ENCODE measurements at regions not wholly inside any gene's neighbourhood (a gene's known extent, or its start where the extent isn't known, plus 50 kb on each side); places are given as distances from the start of the nearest gene placed in this dataset.

DNA sequence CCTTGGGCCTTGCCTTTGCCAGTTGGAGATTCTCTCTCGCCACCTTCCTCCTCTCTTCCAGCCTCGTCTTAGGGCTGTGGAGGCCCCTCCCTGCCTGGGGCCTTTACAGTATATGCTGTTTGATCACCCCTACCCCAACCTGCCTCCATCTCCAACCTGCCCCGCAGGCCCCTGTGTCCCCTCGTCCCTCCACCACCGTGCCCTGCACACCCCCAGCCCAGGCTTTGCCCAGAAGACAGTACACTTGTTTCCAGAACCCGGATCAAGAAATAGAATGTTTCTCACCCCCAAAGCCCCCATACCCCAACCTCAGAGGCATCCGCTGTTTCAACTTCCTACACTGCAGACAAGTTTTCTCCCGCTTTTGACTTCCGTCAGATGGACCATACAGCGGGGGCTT lies 202.3 kb upstream of the C14orf180 start:
- no peak overlapping the region for H3K27ac ChIP-seq (ENCODE audit: low read length)
- H3K4me1 Mint-ChIP-seq: peaks cover 2 to 8% (median 4%) of the 10 kb centered on the region in 3 donors
- H3K27me3 Mint-ChIP-seq: no peaks in the 10 kb centered on the region
- H3K4me1 ChIP-seq (ENCODE audit: control insufficient read depth in 1 of 2, extremely low read depth in 1 of 2, insufficient read depth in 2 of 2, low read length in 2 of 2): peaks cover 0 to 8% of the 10 kb centered on the region in 2 experiments
- 86% methylated on average over 9 of the region's 10 CpGs for WGBS (ENCODE audit: insufficient coverage)
- H3K27ac Mint-ChIP-seq: no peak overlapping the region
- DNase-seq (no peak), ATAC-seq (replicated peaks in 1 of 4) (no peak)
- peaks cover 0 to 4% of the 10 kb centered on the region in 2 experiments for H3K27me3 ChIP-seq (replicated peaks in 1 of 2; ENCODE audit: control insufficient read depth in 2 of 2, extremely low read depth in 1 of 2, insufficient read depth in 2 of 2, low read length in 1 of 2)
- peaks cover 20% of the 10 kb centered on the region for H3K36me3 Mint-ChIP-seq
- ChIA-PET POLR2A (no interaction called here), CTCF (no interaction called here)
- H3K4me3 Mint-ChIP-seq: no peak overlapping the region
- H3K36me3 ChIP-seq (ENCODE audit: control insufficient read depth in 2 of 2, extremely low read depth in 1 of 2, insufficient read depth in 1 of 2, low read length in 1 of 2): no peaks in the 10 kb centered on the region
- peaks cover 17 to 29% (median 17%) of the 10 kb centered on the region in 3 donors for H3K9me3 Mint-ChIP-seq
- no peak overlapping the region for H3K4me3 ChIP-seq (ENCODE audit: control insufficient read depth in 1 of 2, extremely low read depth in 1 of 2, low read length in 1 of 2)
- no peaks in the 10 kb centered on the region for H3K9me3 ChIP-seq

DNA sequence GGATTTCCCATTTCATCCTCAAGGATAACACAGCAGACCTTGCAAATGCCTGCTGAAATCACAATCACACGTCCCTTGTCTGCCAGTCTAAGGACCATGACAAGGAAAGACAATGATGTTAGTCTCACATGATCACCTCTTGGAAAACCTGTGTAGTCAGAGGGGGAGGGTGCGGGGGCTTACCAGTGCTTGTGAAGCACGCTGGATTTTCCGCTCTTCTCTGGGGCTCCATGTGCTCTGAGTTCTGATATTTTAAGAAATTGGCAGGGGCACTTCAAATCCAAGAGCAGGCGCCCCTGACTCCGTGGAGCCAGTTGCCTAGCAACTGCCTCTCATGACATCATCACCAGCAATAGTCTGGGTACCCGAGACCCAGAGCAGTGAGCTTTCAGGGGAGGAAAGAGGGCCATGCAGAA lies 200.9 kb upstream of the C14orf180 start:
- H3K9me3 ChIP-seq: no peaks in the 10 kb centered on the region
- H3K4me1 Mint-ChIP-seq: peaks cover 0 to 1% (median 0%) of the 10 kb centered on the region in 3 donors
- 20% methylated on average over 1 of the region's 7 CpGs for WGBS (ENCODE audit: insufficient coverage)
- POLR2A ChIA-PET: no interaction called here
- H3K27ac Mint-ChIP-seq: no peak overlapping the region
- ATAC-seq (replicated peaks in 1 of 4): no peak
- H3K4me3 ChIP-seq (ENCODE audit: control insufficient read depth in 1 of 2, extremely low read depth in 1 of 2, low read length in 1 of 2): no peak overlapping the region
- CTCF ChIA-PET: no interaction called here
- peaks cover 20% of the 10 kb centered on the region for H3K36me3 Mint-ChIP-seq
- H3K27me3 ChIP-seq (replicated peaks in 1 of 2; ENCODE audit: control insufficient read depth in 2 of 2, extremely low read depth in 1 of 2, insufficient read depth in 2 of 2, low read length in 1 of 2): no peaks in the 10 kb centered on the region
- no peak for DNase-seq
- H3K4me3 Mint-ChIP-seq: no peak overlapping the region
- no peaks in the 10 kb centered on the region for H3K4me1 ChIP-seq (ENCODE audit: control insufficient read depth in 1 of 2, extremely low read depth in 1 of 2, insufficient read depth in 2 of 2, low read length in 2 of 2)
- no peaks in the 10 kb centered on the region for H3K36me3 ChIP-seq (ENCODE audit: control insufficient read depth in 2 of 2, extremely low read depth in 1 of 2, insufficient read depth in 1 of 2, low read length in 1 of 2)
- H3K9me3 Mint-ChIP-seq: peaks cover 17 to 29% (median 17%) of the 10 kb centered on the region in 3 donors
- H3K27me3 Mint-ChIP-seq: no peaks in the 10 kb centered on the region
- no peak overlapping the region for H3K27ac ChIP-seq (ENCODE audit: low read length)

DNA sequence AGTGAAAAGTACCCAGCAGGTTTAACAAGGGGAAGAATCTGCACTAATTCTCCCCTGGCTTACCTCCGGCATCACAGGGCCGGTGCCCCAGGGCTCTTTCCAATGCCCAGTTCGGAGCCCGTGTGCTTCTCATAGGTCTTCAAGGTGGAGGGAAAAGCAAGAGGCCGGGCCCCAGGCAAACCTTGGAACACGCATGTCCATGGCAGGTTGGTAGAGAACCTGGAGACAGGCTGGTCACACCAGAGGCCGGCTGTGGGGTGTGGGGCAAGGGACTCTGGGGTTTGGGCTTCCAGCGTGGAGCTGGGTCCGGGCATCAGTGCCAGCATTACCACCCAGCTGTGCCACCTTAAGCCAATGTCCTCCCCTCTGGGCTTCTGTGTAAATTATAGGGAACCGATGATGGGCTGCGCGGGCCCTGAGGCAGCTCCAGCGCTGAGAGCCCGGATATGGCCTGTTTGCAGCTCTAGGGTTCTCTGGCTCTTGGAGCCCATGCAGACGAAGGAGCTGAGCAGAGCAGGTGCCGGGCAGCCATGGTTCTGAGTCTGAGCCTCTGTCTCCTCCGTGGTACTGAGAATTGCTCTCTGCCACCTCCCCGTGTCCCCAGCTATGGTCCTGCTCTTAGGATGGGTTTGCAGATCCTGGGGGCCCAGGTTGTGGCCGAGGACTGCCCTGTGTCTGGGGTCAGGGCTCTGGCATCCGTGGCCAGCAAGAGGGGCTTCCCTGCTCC lies 197.0 kb upstream of the C14orf180 start:
- Mint-ChIP-seq H3K27me3 (no peaks in the 10 kb centered on the region), H3K4me1 (peaks cover 3 to 13% (median 11%) of the 10 kb centered on the region in 3 donors), H3K27ac (no peak overlapping the region), H3K9me3 (peaks cover 17 to 29% (median 17%) of the 10 kb centered on the region in 3 donors), H3K36me3 (peaks cover 20% of the 10 kb centered on the region), H3K4me3 (no peak overlapping the region)
- H3K27ac ChIP-seq (ENCODE audit: low read length): no peak overlapping the region
- H3K4me3 ChIP-seq (ENCODE audit: control insufficient read depth in 1 of 2, extremely low read depth in 1 of 2, low read length in 1 of 2): no peak overlapping the region
- no peaks in the 10 kb centered on the region for H3K9me3 ChIP-seq
- ATAC-seq (replicated peaks in 1 of 4) (no peak), DNase-seq (no peak)
- peaks cover 0 to 2% of the 10 kb centered on the region in 2 experiments for H3K4me1 ChIP-seq (ENCODE audit: control insufficient read depth in 1 of 2, extremely low read depth in 1 of 2, insufficient read depth in 2 of 2, low read length in 2 of 2)
- ChIA-PET CTCF (no interaction called here), POLR2A (no interaction called here)
- no peaks in the 10 kb centered on the region for H3K27me3 ChIP-seq (replicated peaks in 1 of 2; ENCODE audit: control insufficient read depth in 2 of 2, extremely low read depth in 1 of 2, insufficient read depth in 2 of 2, low read length in 1 of 2)
- H3K36me3 ChIP-seq (ENCODE audit: control insufficient read depth in 2 of 2, extremely low read depth in 1 of 2, insufficient read depth in 1 of 2, low read length in 1 of 2): no peaks in the 10 kb centered on the region
- 96% methylated on average over 12 of the region's 20 CpGs for WGBS (ENCODE audit: insufficient coverage)

DNA sequence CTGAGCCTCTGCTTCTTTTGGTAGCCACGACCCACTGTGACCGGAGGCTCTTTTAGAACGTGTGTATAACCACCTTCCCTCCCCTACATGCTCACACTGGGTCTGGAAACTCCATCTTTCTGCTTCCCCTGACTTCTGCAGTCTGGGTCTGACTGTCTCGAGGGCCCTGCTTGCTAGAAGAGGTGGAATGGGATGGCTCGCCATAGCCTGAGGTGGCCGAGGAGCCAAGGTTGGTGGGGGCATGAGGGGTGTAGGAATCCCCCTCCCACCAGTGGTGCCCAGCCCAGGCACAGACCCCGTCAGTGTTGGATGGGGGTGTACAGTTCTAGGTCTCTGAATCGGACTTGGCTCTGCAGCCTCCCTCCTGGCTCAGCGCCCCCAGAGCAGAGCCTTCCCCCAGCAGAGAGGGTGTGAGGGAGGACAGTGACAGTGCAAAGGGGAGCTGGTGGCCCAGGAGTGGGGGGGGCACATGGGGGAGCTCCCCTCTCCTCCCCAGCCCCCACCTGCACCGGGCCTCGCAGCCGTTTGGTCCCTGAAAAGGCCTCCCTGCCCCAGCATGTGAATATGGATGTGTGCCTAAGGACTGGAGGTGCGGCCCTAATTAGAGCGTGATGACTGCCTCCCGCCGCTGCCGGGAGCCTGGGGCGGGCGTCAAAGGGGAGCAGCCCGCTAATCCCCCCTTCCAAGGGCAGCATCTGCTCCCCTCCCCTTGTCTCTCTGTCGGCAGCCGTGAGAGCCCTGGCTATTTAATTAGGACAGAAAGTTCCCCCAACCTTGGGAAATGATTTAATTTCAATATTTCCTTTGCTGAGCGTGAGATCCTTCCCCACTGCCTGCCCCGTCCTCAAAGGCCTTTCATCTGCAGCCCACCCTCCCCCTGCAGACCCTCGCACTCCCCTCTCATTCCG lies 196.2 kb upstream of the C14orf180 start:
- Histone ChIP-seq H3K27ac (ENCODE audit: low read length) (no peak overlapping the region), H3K4me3 (ENCODE audit: control insufficient read depth in 1 of 2, extremely low read depth in 1 of 2, low read length in 1 of 2) (no peak overlapping the region), H3K9me3 (no peaks in the 10 kb centered on the region), H3K4me1 (ENCODE audit: control insufficient read depth in 1 of 2, extremely low read depth in 1 of 2, insufficient read depth in 2 of 2, low read length in 2 of 2) (peaks cover 0 to 6% of the 10 kb centered on the region in 2 experiments), H3K27me3 (replicated peaks in 1 of 2; ENCODE audit: control insufficient read depth in 2 of 2, extremely low read depth in 1 of 2, insufficient read depth in 2 of 2, low read length in 1 of 2) (no peaks in the 10 kb centered on the region), H3K36me3 (ENCODE audit: control insufficient read depth in 2 of 2, extremely low read depth in 1 of 2, insufficient read depth in 1 of 2, low read length in 1 of 2) (no peaks in the 10 kb centered on the region)
- Mint-ChIP-seq H3K36me3 (peaks cover 20% of the 10 kb centered on the region), H3K27me3 (no peaks in the 10 kb centered on the region), H3K27ac (no peak overlapping the region), H3K4me3 (no peak overlapping the region), H3K4me1 (peaks cover 5 to 15% (median 11%) of the 10 kb centered on the region in 3 donors), H3K9me3 (peaks cover 17 to 29% (median 17%) of the 10 kb centered on the region in 3 donors)
- ChIA-PET POLR2A (no interaction called here), CTCF (no interaction called here)
- no peak for DNase-seq
- no peak for ATAC-seq (replicated peaks in 1 of 4)
- 81% methylated on average over 5 of the region's 26 CpGs for WGBS (ENCODE audit: insufficient coverage)

DNA sequence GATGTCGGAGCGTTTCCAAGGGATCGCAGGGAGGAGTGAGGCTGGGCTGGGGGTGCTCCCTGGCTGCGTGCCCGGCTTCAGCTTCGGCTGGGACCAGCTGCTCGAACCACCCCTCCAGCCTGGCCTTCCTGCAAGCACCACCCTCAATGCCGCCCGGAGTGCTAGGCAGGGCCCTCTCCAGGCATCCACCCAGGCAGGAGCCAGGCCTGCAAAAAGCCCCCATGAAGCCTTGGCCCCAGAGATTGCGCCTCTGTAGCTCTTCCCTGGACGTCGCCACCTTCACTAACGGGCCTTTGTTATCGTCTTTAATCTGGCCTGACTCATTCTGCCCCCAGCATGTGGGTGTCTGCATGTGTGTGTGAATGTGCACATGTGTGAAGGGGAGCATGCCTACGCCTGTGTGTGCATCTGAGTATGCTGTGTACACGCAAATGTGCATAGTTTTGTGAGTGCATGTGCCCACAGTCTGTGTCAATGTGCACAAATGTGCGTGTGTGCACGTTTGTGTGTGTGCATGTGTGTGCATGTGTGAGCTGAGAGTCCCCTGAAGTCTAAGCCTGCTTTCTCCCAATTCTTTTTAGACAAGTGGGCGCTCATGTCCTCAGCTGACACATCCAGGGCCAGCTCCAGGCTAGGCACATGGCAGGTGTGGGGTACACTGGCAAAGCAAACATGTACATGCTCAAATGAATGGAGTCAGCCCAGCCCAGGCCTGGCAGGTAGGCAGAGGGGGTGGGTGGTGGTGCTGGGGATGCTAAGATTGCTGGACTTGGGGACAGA lies 195.4 kb upstream of the C14orf180 start:
- WGBS (ENCODE audit: insufficient coverage): 55% methylated on average over 11 of the region's 19 CpGs

DNA sequence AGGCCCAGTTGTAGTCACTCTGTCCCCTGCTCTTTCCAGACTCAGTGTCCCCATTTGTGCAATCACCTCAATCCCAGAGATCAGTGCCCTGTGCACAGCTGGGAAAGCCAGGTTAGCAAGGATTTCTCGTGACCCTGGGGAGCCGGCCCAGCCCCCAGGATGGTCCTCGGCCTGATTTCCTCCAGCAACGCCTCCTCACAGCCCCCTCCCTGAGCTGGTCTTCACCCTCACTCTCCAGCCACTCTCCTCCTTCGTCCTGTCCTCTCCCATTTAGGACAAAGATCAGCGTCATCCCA lies 194.8 kb upstream of the C14orf180 start:
- Mint-ChIP-seq H3K27ac (peak overlapping the region in 1 of 2 donors; percentile 2), H3K4me3 (no peak overlapping the region), H3K36me3 (peaks cover 10% of the 10 kb centered on the region), H3K4me1 (peaks cover 14 to 25% (median 21%) of the 10 kb centered on the region in 3 donors), H3K27me3 (no peaks in the 10 kb centered on the region), H3K9me3 (peaks cover 8 to 17% (median 13%) of the 10 kb centered on the region in 3 donors)
- Histone ChIP-seq H3K27ac (ENCODE audit: low read length) (no peak overlapping the region), H3K27me3 (replicated peaks in 1 of 2; ENCODE audit: control insufficient read depth in 2 of 2, extremely low read depth in 1 of 2, insufficient read depth in 2 of 2, low read length in 1 of 2) (no peaks in the 10 kb centered on the region), H3K9me3 (no peaks in the 10 kb centered on the region), H3K36me3 (ENCODE audit: control insufficient read depth in 2 of 2, extremely low read depth in 1 of 2, insufficient read depth in 1 of 2, low read length in 1 of 2) (no peaks in the 10 kb centered on the region), H3K4me1 (ENCODE audit: control insufficient read depth in 1 of 2, extremely low read depth in 1 of 2, insufficient read depth in 2 of 2, low read length in 2 of 2) (peaks cover 0 to 19% of the 10 kb centered on the region in 2 experiments), H3K4me3 (ENCODE audit: control insufficient read depth in 1 of 2, extremely low read depth in 1 of 2, low read length in 1 of 2) (no peak overlapping the region)
- WGBS (ENCODE audit: insufficient coverage): 70% methylated on average over 5 of the region's 6 CpGs
- no peak for DNase-seq
- ATAC-seq (replicated peaks in 1 of 4): no peak
- ChIA-PET CTCF (no interaction called here), POLR2A (no interaction called here)

More for the DNA sequence above, 195.4 kb upstream of the C14orf180 start:
- Histone ChIP-seq H3K27ac (ENCODE audit: low read length) (no peak overlapping the region), H3K36me3 (ENCODE audit: control insufficient read depth in 2 of 2, extremely low read depth in 1 of 2, insufficient read depth in 1 of 2, low read length in 1 of 2) (no peaks in the 10 kb centered on the region), H3K9me3 (no peaks in the 10 kb centered on the region), H3K4me1 (ENCODE audit: control insufficient read depth in 1 of 2, extremely low read depth in 1 of 2, insufficient read depth in 2 of 2, low read length in 2 of 2) (peaks cover 0 to 14% of the 10 kb centered on the region in 2 experiments), H3K4me3 (ENCODE audit: control insufficient read depth in 1 of 2, extremely low read depth in 1 of 2, low read length in 1 of 2) (no peak overlapping the region), H3K27me3 (replicated peaks in 1 of 2; ENCODE audit: control insufficient read depth in 2 of 2, extremely low read depth in 1 of 2, insufficient read depth in 2 of 2, low read length in 1 of 2) (no peaks in the 10 kb centered on the region)
- POLR2A ChIA-PET: no interaction called here
- DNase-seq: peak in 1 of 35 experiments; percentile 20
- Mint-ChIP-seq H3K27ac (peak overlapping the region in 1 of 2 donors; percentile 50), H3K4me1 (peaks cover 10 to 21% (median 16%) of the 10 kb centered on the region in 3 donors), H3K9me3 (peaks cover 13 to 23% (median 14%) of the 10 kb centered on the region in 3 donors), H3K27me3 (no peaks in the 10 kb centered on the region), H3K4me3 (no peak overlapping the region), H3K36me3 (peaks cover 16% of the 10 kb centered on the region)
- CTCF ChIA-PET: no interaction called here
- ATAC-seq (replicated peaks in 1 of 4): peak in 1 of 4 experiments; percentile 22
